HG02943 (cell line): ENCODE measurements at regions not wholly inside any gene's neighbourhood (a gene's known extent, or its start where the extent isn't known, plus 50 kb on each side); places are given as distances from the start of the nearest gene placed in this dataset.

ENCODE experiments used
- ATAC-seq: cut with Tn5 transposase; IDR thresholded peaks from one replicate; pipeline ENCODE4 v1.9.1; 2021; ENCODE audit warnings: mild to moderate bottlenecking, low read depth, moderate library complexity; ENCODE audit not compliant: unreplicated experiment

DNA sequence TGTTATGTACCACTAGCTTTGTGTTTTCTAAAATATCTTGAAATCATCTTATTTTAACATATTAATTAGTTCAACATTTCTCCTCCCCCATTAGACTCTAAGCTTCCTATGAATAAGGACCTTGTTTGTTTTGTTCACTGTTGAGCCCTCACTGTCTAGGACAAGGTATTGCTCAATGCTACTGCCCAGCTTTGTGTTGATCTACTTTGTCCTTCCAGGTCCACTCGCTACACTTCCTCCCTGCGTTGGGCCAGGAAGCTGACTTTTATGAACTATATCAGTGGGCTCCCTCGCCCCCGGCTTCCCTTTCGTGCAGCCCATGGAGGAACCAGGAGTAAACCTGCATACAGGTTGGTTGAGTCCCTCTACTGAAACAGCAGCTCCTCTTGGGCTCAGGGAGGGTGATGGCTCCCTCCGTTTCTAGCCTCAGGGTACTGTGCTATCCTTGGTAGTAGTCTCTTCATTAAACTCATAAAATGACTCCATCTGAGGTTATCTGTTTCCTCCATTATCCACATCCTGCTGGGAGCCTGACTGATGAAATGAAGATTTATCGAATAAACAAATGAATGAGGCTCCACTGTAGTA, 272.5 kb downstream of the CLIC5 start:
- no peak for ATAC-seq

DNA sequence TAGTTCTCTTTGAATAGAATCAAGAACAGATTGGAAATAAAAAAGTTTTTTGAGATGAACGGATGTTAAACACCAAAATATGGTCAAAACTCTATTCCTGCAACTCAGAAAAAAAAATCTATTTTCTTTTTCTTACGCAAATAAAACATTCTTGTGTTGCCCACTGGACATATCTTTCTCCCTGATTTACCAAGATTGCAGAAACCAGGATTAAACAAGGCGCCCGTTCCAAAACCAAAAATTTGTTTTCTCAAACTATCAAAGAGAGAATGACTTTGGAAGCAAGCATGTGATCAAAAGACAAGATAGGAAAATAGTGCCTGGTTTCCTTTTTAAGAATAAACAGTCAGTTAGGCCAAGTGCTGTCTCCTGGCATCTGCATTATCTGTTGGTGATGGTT, 273.1 kb downstream of the CLIC5 start:
- ATAC-seq = no peak

DNA sequence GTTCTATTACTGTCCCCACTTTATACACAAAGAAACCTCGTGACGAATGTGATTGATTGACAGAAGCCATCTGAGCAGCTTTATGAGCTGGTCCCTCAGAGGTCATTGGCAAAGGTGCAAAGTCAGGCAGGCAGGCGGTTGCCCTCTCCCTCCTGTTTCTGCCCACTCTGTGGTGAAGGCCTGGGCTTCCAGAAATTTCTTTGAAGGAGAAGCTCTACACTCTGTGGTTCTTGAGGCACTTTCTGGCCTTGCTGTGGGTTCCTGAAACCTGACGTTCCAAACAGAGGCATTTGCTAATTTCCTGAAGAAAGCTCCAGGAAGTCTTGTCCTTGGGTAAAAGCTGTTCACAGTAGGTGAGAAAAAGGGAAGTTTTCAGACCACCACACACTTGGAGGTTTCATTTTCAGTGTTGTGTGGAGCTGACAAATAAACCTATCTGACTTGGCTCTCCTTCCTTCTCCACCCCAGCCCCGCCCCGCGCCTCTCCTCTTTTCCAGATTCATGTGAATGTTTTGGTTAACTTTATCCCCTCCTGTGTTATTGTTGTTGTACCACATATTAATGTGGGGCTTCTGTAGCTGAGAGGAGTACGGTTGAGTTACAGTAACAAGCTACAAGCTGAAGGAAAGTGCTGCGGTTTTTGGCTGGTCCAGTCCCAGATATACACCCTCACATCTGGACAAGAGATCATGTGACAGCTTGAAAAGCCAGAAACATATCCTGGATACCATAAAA, 274.1 kb downstream of the CLIC5 start:
- peak; percentile 56 for ATAC-seq

DNA sequence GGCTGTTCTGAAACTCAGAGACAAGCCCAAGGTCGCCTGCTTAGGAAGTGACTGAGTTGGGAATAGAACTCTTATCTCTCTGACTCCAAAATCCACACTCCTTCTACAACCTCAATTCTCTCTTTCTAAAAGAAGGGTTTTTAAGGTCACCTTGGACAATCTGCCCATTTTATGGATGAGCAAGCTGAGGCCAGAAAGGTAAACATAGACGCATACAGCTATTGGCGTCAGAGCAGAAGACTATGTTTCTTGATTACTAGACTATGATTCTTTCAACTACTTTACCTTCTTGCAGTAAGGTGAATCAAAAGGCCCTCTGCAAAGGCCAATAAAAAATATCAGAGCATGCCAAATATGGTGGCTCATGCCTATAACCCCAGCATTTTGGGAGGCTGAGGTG, 276.6 kb downstream of the CLIC5 start:
- ATAC-seq = no peak

DNA sequence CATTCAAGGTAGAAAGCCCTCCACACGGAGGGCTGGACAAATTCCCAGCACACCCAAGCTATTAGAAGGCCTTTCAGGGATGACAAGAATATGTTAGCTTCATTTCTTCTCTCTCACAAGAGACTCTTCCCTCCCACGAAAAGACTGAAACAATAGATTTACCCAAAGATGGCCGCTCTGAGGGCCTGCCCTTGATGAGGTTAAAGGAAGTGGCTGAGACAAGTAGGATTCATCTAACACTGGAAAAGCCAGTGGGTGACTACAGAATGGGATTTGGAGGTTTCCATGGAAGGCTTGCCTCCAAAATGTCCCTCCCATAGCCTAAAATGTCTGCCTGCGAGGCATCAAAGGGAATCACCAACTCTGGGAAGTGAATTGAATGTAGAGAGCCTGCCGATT, 277.6 kb downstream of the CLIC5 start:
- ATAC-seq = no peak

DNA sequence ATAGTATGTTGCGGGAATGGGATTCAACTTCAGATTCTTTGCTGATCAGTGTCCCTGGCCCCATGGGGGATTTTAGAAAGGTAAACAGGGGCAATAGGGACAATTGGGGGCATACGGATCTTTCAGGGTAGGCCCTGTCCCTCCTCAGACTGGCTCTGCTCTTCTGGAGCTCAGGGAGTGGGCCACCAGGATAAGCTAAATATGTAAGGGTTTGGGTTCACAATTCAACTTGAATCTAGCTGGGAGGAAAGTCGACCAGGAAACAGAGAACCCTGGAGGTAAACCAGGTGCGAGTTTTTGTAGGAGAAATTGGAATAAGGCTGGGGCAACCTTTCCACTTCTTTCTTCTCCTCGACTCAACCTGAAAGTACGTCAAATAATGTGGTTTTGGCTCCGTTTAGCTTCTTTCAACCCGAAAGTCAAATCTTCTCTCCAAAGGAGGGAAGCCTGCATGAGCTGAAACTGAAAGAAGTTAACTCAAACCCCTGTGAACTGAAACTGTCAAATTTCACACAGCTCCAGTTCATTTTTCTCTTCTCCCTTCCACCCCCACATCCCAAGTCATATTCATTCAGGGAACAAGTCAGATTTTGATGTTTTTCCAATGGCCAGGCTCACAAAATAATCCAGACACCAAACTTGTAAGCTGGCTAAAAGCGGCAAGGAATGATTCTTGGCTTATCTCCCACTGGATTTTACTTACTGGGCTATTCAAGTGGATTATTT, 278.2 kb downstream of the CLIC5 start:
- ATAC-seq = peak; percentile 44

DNA sequence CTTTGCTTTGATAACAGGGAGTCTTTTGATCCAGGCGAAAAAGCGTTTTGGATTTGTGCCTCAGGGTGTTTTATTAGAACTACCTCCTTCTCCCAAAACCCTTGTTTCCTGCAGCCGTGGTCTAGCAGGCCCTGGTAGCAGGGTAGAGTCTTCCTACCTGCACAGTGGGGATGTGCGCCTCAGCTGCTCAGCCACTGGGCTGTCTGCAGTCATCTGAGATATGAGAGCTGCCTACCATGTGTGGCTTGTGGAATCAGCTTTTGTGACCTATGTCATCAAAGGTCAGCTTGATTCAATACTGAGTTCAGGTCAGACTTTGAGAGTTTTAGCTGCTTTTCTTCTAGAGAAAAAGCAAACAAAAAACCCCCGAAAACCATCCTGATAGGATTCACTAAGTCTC, 279.5 kb downstream of the CLIC5 start:
- ATAC-seq = no peak

DNA sequence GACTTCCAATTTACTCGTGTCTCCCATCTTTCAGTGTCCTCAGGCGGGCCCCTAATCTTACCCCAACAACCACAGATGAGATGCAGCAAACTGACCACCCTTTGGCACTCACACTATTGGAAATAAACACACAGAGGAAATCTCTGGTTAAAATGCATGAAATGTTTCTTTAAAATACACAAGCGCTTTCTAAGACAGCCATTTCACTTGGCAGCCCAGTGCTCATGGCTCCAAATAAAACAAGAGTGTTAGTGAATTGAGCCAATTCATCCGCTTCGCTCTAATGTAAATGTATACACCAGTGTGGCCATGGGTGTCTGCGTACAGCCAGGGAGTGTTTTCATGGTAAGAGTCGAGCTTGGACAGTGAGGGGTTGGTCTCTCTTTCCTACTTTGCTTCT, 282.9 kb downstream of the CLIC5 start:
- ATAC-seq = no peak

DNA sequence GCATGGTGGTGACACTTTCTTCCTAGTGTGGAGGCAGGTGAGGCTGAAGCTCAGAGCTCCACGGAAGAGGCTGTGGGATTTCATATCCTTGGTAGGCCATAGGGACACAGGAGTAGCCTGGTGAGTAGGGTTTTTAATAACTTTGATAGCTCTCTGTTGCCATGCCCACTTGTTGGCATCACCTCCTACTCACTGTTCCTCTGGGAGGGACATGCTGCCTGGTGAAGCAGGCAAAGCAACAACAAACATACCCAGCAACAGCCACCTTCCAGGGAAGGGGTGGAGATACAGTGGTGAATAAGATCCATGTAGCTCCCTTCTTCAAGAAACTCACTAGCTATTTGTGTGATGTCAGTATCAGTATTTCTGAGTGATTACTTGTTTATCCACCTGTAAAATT, 285.4 kb downstream of the CLIC5 start:
- no peak for ATAC-seq

DNA sequence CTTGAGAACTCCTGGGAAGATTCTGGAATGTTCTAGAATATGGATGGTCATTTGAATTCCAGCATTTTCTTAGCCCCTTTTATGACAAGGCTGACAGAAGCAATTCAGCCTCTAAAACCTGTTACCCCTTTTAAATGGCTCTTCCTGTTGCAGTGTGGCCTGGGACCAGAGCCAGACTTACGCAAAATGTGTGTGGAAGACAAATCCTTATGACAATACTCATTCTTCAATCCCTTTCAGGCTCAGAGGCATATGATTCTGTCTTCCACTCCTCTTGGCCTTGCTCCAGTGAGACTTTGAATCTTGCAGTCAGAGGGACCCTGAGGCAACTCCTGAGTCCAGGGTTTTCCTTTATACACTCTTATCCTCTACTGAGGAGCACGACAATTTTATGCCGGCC, 287.0 kb downstream of the CLIC5 start:
- ATAC-seq = no peak

DNA sequence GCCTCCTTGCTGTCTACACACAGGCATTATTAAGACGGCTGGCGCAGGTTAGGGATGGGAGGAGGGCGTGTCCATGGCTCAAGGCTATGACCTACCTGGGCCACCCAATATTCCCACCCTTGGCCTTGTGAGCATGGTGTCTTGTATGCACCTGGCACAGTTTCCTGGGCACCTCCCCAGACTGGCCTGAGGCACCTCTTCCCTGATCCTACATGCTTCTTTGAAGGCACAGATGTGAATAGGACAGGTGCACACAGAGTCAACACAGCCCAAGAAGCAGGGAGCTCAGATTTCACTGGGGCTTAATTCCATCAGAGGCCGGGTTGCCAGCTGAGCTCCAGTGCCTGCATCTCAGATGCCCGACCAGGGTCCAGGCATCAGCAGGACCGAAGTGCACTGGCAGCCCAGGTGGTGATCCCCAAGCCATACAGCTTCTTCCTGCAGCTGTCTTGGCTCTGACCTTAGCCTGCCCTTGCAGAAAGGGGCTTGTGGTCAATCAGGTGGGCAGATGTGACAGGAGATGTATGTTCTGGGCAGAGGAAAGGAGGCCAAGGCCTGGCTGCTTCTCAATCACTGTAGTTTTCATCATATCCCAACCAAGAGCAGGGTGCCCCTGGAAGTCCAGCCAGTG, 287.7 kb downstream of the CLIC5 start:
- no peak for ATAC-seq

DNA sequence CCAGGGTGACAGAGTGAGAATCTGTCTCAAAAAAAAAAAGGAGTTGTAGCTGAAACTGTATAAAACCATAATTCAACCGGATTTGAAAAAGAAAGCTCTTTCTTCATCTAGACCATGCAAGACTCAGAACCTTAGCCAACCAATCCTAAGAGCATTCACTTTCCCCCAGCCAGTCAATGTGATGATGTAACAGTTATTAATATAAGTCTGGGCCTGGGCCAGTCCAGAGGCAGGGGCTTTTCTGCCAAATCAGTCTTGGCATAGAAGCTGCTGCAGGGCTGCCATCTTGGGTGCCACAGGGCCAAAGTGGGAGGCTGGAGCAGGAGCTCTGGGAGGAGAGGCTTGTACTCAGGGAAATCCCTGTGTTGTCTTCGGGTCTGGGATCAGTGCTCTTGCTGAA, 288.4 kb downstream of the CLIC5 start:
- ATAC-seq = no peak

DNA sequence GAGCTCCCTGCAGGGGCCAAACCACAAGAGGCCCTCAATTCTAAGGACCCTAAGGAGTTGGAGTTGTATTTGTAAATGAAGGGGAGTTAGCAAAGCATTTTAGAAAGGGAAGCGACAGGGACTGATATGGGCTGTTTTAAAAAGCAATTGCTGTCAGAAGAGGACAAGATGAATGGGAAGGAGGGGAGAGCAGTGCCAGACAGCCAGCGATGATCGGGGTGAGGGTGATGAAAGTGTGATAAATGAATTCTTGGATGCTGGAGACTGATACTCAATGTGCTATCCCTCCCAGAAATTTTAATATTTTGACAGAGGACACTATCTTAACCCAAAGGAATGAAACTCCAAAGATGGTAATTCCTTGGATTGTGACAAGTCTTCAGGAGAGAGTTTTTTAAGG, 289.2 kb downstream of the CLIC5 start:
- ATAC-seq = no peak

DNA sequence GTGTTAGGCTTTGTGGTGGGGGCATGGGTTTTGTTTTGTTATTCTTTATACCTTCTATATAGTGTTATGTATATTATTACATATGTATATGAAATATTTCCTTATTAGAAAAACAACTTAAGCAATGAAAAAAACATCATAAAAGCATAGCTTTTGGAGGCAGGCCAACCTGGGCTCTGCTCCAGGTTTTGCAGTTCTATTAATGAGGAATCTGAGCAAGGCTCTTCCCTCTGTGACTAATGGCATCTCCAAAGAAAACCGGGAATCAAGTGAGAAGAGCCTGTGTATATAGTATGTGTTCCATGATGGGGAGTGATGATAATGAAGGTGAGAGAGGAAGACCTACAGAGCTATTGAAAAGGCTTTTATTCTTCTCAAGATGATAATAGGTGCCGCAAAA, 291.1 kb downstream of the CLIC5 start:
- no peak for ATAC-seq

DNA sequence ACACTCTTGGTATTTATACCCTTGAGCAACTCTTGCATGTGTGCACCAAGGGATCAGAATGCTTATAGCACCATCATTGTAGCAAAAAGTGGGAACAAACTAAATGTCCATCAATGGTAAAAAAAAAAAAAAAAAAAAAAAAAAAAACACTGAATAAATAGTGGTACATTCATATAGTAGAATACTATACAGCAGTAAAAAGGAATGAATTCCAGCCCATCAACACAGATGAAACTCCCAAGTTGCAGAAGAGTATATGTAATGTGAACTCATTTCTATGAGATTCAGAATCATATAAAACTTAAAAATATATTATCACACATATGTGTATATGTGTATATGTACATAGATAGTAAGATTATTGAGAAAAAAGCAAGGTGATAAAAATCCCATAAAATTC, 291.6 kb downstream of the CLIC5 start:
- ATAC-seq = no peak

DNA sequence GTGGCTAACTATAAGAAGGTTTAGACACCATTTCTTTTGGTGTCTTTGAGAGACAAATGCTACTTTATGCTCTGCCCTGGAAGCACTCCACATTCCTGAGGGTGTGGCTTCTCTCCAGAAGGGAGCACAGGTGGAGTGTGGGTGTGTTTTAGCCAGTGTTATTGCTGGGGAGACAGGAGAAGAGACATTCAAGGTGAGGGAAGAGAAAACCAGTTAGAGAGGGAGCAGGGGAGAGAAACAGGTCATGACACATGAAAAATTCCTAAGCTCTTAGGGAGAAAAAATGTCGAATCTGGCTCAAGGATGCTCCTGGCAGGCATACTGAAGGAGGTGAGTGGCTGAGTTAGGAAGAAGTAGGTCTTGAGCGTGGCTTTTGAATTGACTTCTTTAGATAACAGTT, 292.8 kb downstream of the CLIC5 start:
- ATAC-seq = no peak

DNA sequence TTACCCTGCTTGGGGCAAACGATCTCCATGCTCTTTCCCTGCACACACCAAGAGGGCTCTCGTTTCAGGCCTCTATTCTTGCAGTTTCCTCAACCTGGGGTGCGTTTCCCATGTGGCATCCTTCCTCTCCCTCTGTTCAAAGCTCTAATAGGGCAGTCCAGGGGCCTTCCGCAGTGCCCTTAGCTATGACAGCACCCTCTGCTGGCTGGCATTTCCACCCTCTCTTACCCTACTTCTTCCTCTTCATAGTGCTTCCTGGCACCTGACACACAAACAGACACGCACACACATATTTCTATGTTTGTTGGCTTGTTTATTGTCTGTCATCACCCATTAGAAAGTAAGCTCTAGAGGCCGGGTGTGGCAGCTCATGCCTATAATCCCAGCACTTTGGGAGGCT, 294.0 kb downstream of the CLIC5 start:
- ATAC-seq = no peak

DNA sequence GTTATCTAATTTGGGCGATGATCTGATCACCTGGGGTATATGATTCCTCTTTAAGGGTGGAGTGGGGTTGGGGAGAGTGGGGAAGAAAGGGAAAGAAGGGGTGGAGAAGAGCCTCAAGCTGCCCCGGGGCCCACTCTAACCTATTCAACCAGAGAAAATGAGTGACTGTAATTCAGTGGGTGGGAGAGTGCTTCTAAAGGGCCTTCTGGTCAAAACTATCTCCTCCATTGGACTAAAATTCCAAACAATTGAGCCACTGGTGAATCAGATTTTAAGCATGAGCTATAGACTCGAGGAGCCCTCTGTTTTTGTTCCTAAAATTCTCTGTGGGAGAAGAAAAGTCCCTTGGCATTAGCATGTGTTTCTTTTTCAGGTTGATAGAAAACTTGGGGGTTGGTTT, 296.8 kb downstream of the CLIC5 start:
- ATAC-seq = no peak

DNA sequence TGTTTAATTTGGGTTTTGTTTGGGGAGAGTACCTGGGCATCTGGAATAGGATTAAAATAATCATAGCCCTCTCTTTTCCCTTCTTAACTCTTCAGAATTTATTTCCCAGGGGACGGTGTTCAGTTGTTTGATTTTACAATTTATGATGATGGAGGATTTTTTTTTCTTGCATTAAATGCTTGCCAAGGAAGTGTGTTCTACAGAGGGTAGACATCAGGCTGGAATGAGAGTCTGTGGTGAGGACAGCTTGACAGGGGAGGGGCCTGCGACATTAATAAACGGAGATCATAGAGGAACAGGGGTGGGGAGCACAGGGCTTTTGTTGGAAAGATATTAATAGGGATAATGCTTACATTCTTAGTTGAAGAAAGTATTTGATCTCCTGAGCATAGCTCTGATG, 297.5 kb downstream of the CLIC5 start:
- ATAC-seq = no peak

DNA sequence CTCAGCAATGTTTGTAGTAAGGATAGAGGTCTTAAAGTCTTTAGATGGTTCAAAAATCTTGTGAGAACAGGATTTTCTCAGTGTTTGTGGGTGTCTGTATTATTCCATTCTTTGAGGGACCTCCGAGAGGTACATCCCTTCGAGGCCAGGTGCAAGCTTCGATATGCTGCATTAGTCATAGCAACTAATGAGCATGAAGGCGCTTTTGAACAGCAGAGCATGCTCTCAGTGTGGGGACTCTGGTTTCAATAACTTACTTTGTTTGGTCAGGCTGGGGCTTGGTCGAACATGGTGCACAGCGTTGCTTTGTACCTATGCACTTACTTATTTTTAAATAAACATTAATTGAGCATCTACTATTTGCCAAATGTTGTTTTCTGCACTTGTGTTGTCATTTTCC, 297.9 kb downstream of the CLIC5 start:
- ATAC-seq = no peak

DNA sequence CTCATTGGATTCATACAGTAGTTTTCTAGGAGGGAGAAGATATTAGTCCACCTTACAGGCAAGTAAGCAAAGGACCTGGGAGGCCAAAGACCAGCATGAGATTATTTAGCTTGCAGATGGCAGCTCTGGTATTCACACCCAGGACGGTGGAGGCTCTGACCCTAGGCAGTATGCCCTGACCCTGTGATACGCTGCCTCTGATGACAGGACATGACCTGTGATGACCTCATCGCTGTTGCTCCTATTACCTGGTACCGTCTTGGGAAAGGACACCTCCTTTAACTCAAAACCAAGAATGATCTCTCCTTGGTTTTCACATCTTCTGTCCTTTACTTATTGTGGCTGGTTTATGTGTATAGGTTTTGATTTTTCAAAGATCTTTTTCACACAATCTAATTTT, 298.6 kb downstream of the CLIC5 start:
- no peak for ATAC-seq

DNA sequence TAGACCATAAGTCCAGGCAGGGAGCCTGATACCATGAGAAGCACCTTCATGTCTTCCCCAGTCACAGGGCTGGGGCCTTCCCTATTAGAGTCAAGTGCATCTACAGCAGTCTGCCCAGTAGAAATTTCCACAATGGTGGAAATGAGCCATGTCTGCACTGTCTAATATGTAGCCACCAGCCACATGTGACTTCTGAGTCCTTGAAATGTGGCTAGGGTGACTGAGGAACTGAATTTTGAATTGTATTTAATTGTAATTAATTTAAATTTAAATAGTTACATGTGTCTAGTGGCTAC, 300.2 kb downstream of the CLIC5 start:
- ATAC-seq = no peak
